Esophagus squamous epithelium (tissue), 5 donors: ENCODE measurements at regions not wholly inside any gene's neighbourhood (a gene's known extent, or its start where the extent isn't known, plus 50 kb on each side); places are given as distances from the start of the nearest gene placed in this dataset.

ENCODE experiments used
- DNase-seq: peaks from one replicate; lab custom pipeline; 2025; lab: John Stamatoyannopoulos, UW
- H3K27ac ChIP-seq, 4 donors: fragments of 200-600 bp; sonication (generic); one replicate each; pipeline ENCODE4 v1.5.1; 2016 to 2019; ENCODE audit warnings: mild to moderate bottlenecking in 1 of 4
- H3K27me3 ChIP-seq, 4 donors: fragments of 200-600 bp; sonication (generic); 1 replicate in 3 of 4; 2 replicates in 1 of 4; pipeline versions ENCODE4 v1.5.1 to v1.6.0; 2017 to 2021; ENCODE audit warnings: antibody characterized with exemption in 1 of 4
- H3K36me3 ChIP-seq, 3 donors: fragments of 200-600 bp; sonication (generic); one replicate each; pipeline ENCODE4 v1.5.1; 2016 to 2019
- H3K4me1 ChIP-seq, 3 donors: fragments of 200-600 bp; sonication (generic); one replicate each; pipeline ENCODE4 v1.5.1; 2017 to 2019
- H3K4me3 ChIP-seq, 4 donors: fragments of 200-600 bp; sonication (generic); 1 replicate in 3 of 4; 2 replicates in 1 of 4; pipeline ENCODE4 v1.5.1; 2016 to 2019; ENCODE audit warnings: mild to moderate bottlenecking in 2 of 4, moderate library complexity in 1 of 4
- H3K9me3 ChIP-seq, 3 donors: fragments of 200-600 bp; sonication (generic); one replicate each; pipeline ENCODE4 v1.5.1; 2016 to 2019
- CTCF ChIP-seq, 6 experiments: fragments of 450-650 bp in 4 of 6; fragments of 200-600 bp in 2 of 6; sonication (generic) in 2 of 6; IDR thresholded peaks; one replicate each; pipeline ENCODE4 v1.5.1; 2016 to 2019; ENCODE audit warnings: antibody characterized with exemption in 6 of 6, mild to moderate bottlenecking in 4 of 6, moderate library complexity in 4 of 6
- POLR2A ChIP-seq, 4 donors: fragments of 450-650 bp; IDR thresholded peaks; one replicate each; pipeline ENCODE4 v1.6.1; 2017; ENCODE audit warnings: antibody characterized with exemption in 4 of 4, mild to moderate bottlenecking in 4 of 4, moderate library complexity in 3 of 4
- WGBS, 2 donors: methylation state at CpG; one replicate each; pipeline ENCODE4 v1.1.5; 2018; 5-methylcytosine and 5-hydroxymethylcytosine counted together
- intact Hi-C: fragments of 100-400 bp; cut with DNase I; formaldehyde crosslinking; loops from one replicate; pipeline ENCODE4 v1.15.0; 2022
- donor health status: DM: yes; HTN: yes; CAD: no.

- 57 to 63% methylated on average over 2 to 3 of the region's 3 CpGs for WGBS, 2 donors
- no peaks in the 10 kb centered on the region for H3K9me3 ChIP-seq
- no peak overlapping the region for H3K4me3 ChIP-seq
- intact Hi-C loops = no loop called here
- no peak overlapping the region for H3K27ac ChIP-seq
- DNase-seq = no peak
- H3K27me3 ChIP-seq = no peaks in the 10 kb centered on the region
- no peaks in the 10 kb centered on the region for H3K36me3 ChIP-seq
- no peaks in the 10 kb centered on the region for H3K4me1 ChIP-seq
- TF ChIP-seq CTCF (IDR thresholded peaks at IDR 0.05) = no peak
- no peak for TF ChIP-seq POLR2A (IDR thresholded peaks at IDR 0.05)
Measured at GRCh38 chr4:56164907-56165306, 216.2 kb downstream of the CEP135 start.

- Histone ChIP-seq H3K27ac (no peak overlapping the region), H3K36me3 (no peaks in the 10 kb centered on the region), H3K4me3 (no peak overlapping the region), H3K27me3 (peaks cover 0 to 3% (median 0%) of the 10 kb centered on the region in 4 donors), H3K4me1 (no peaks in the 10 kb centered on the region), H3K9me3 (no peaks in the 10 kb centered on the region)
- TF ChIP-seq POLR2A (IDR thresholded peaks at IDR 0.05) = no peak
- TF ChIP-seq CTCF (IDR thresholded peaks at IDR 0.05) = no peak
- intact Hi-C loops = no loop called here
- 68 to 78% methylated on average over 6 of the region's 6 CpGs for WGBS, 2 donors
- DNase-seq = no peak
Measured at GRCh38 chr4:56160636-56161035, 211.9 kb downstream of the CEP135 start.

GRCh38 chr4:56158483-56158882 is 209.7 kb downstream of the CEP135 start:
- 50 to 63% methylated on average over 5 of the region's 5 CpGs for WGBS, 2 donors
- no peaks in the 10 kb centered on the region for H3K36me3 ChIP-seq
- no peaks in the 10 kb centered on the region for H3K9me3 ChIP-seq
- H3K4me3 ChIP-seq = no peak overlapping the region
- no peak for DNase-seq
- TF ChIP-seq POLR2A (IDR thresholded peaks at IDR 0.05) = no peak
- TF ChIP-seq CTCF (IDR thresholded peaks at IDR 0.05) = no peak
- intact Hi-C loops = no loop called here
- no peak overlapping the region for H3K27ac ChIP-seq
- no peaks in the 10 kb centered on the region for H3K4me1 ChIP-seq
- peaks cover 0 to 3% (median 0%) of the 10 kb centered on the region in 4 donors for H3K27me3 ChIP-seq

- Histone ChIP-seq H3K27me3 (peaks cover 0 to 3% (median 0%) of the 10 kb centered on the region in 4 donors), H3K4me1 (no peaks in the 10 kb centered on the region), H3K4me3 (no peak overlapping the region), H3K9me3 (no peaks in the 10 kb centered on the region), H3K36me3 (no peaks in the 10 kb centered on the region), H3K27ac (no peak overlapping the region)
- no peak for TF ChIP-seq POLR2A (IDR thresholded peaks at IDR 0.05)
- TF ChIP-seq CTCF (IDR thresholded peaks at IDR 0.05) = no peak
- intact Hi-C loops = no loop called here
- DNase-seq = no peak
- 57 to 93% methylated on average over 3 to 6 of the region's 6 CpGs for WGBS, 2 donors
Measured at GRCh38 chr4:56156141-56156540, 207.4 kb downstream of the CEP135 start.

GRCh38 chr4:56155432-56155831 is 206.7 kb downstream of the CEP135 start:
- no peak overlapping the region for H3K27ac ChIP-seq
- no peaks in the 10 kb centered on the region for H3K4me1 ChIP-seq
- H3K4me3 ChIP-seq = no peak overlapping the region
- peaks cover 0 to 3% (median 0%) of the 10 kb centered on the region in 4 donors for H3K27me3 ChIP-seq
- H3K9me3 ChIP-seq = no peaks in the 10 kb centered on the region
- intact Hi-C loops = no loop called here
- TF ChIP-seq POLR2A (IDR thresholded peaks at IDR 0.05) (no peak), CTCF (IDR thresholded peaks at IDR 0.05) (no peak)
- no peaks in the 10 kb centered on the region for H3K36me3 ChIP-seq
- no peak for DNase-seq
- WGBS, 2 donors = 83 to 90% methylated on average over 4 of the region's 4 CpGs
